ENCODE measurements at regions not wholly inside any gene's neighbourhood (a gene's known extent, or its start where the extent isn't known, plus 50 kb on each side); places are given as distances from the start of the nearest gene placed in this dataset.

- Histone ChIP-seq H2AFZ (ENCODE audit: low read length) (no peak overlapping the region), H3K4me3 (ENCODE audit: low read length) (no peak overlapping the region), H3K9ac (ENCODE audit: low read length) (no peak overlapping the region), H3K4me1 (ENCODE audit: insufficient read depth, low read length) (peaks cover 6% of the 10 kb centered on the region; the same call in 1 of the 2 replicates), H3K9me3 (ENCODE audit: low read length) (no peaks in the 10 kb centered on the region), H3K4me2 (ENCODE audit: low read length) (no peak overlapping the region), H3K79me2 (ENCODE audit: low read length) (no peaks in the 10 kb centered on the region), H4K20me1 (ENCODE audit: low read length) (no peaks in the 10 kb centered on the region), H3K27me3 (ENCODE audit: low read length) (no peaks in the 10 kb centered on the region), H3K27ac (ENCODE audit: low read length) (no peak overlapping the region), H3K36me3 (ENCODE audit: low read depth, low read length) (no peaks in the 10 kb centered on the region), H3K9me2 (replicated peaks; ENCODE audit: low read length) (no peaks in the 10 kb centered on the region), H3F3A (ENCODE audit: low read length, unreplicated experiment) (no peaks in the 10 kb centered on the region)
- BruUV-seq (replicated peaks): no TSS peak
- ChIA-PET POLR2A (ENCODE audit: unreplicated experiment) (no interaction called here), CTCF (interaction anchor here (0.7 kb wide), 1 partner anchor 54 kb away, joined by 6 read pairs; no protein-coding TSS in a partner anchor)
- ATAC-seq: peak; percentile 66
- intact Hi-C loops (cut with micrococcal nuclease): no loop called here
- TF ChIP-seq EZH2phosphoT487 (IDR thresholded peaks at IDR 0.05; ENCODE audit: borderline replicate concordance, low read length) (no peak), EZH2 (IDR thresholded peaks at IDR 0.05; ENCODE audit: low read length, unreplicated experiment) (no peak)
- TF ChIP-seq, protein P1, sequence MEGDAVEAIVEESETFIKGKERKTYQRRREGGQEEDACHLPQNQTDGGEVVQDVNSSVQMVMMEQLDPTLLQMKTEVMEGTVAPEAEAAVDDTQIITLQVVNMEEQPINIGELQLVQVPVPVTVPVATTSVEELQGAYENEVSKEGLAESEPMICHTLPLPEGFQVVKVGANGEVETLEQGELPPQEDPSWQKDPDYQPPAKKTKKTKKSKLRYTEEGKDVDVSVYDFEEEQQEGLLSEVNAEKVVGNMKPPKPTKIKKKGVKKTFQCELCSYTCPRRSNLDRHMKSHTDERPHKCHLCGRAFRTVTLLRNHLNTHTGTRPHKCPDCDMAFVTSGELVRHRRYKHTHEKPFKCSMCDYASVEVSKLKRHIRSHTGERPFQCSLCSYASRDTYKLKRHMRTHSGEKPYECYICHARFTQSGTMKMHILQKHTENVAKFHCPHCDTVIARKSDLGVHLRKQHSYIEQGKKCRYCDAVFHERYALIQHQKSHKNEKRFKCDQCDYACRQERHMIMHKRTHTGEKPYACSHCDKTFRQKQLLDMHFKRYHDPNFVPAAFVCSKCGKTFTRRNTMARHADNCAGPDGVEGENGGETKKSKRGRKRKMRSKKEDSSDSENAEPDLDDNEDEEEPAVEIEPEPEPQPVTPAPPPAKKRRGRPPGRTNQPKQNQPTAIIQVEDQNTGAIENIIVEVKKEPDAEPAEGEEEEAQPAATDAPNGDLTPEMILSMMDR (conservative IDR thresholded peaks at IDR 0.05; ENCODE audit: low read depth, low read length): no peak
- DNase-seq: peak; percentile 25
Observed at GRCh38 chr2:165033402-165033801, 78.1 kb upstream of the SLC38A11 start.

GRCh38 chr2:165032559-165032958 is 77.2 kb upstream of the SLC38A11 start:
- ChIA-PET POLR2A (ENCODE audit: unreplicated experiment) (no interaction called here), CTCF (no interaction called here)
- no TSS peak for BruUV-seq (replicated peaks)
- no peaks in the 10 kb centered on the region for H3F3A ChIP-seq (ENCODE audit: low read length, unreplicated experiment)
- no peak for DNase-seq
- intact Hi-C loops (cut with micrococcal nuclease): no loop called here
- no peak overlapping the region for H3K27ac ChIP-seq (ENCODE audit: low read length)
- H3K27me3 ChIP-seq (ENCODE audit: low read length): no peaks in the 10 kb centered on the region
- TF ChIP-seq EZH2phosphoT487 (IDR thresholded peaks at IDR 0.05; ENCODE audit: borderline replicate concordance, low read length): no peak
- TF ChIP-seq, protein P1 (conservative IDR thresholded peaks at IDR 0.05; ENCODE audit: low read depth, low read length): no peak
- no peak for TF ChIP-seq EZH2 (IDR thresholded peaks at IDR 0.05; ENCODE audit: low read length, unreplicated experiment)
- ATAC-seq: no peak
- no peak overlapping the region for H2AFZ ChIP-seq (ENCODE audit: low read length)
- no peak overlapping the region for H3K9ac ChIP-seq (ENCODE audit: low read length)
- H3K36me3 ChIP-seq (ENCODE audit: low read depth, low read length): no peaks in the 10 kb centered on the region
- H3K9me3 ChIP-seq (ENCODE audit: low read length): no peaks in the 10 kb centered on the region
- no peaks in the 10 kb centered on the region for H4K20me1 ChIP-seq (ENCODE audit: low read length)
- H3K9me2 ChIP-seq (replicated peaks; ENCODE audit: low read length): no peaks in the 10 kb centered on the region
- H3K4me1 ChIP-seq (ENCODE audit: insufficient read depth, low read length): peaks cover 6% of the 10 kb centered on the region; the same call in 1 of the 2 replicates
- no peaks in the 10 kb centered on the region for H3K79me2 ChIP-seq (ENCODE audit: low read length)
- no peak overlapping the region for H3K4me3 ChIP-seq (ENCODE audit: low read length)
- no peak overlapping the region for H3K4me2 ChIP-seq (ENCODE audit: low read length)

- H3K27me3 ChIP-seq (ENCODE audit: low read length): no peaks in the 10 kb centered on the region
- no peaks in the 10 kb centered on the region for H3K79me2 ChIP-seq (ENCODE audit: low read length)
- no peak overlapping the region for H3K4me3 ChIP-seq (ENCODE audit: low read length)
- no peak for DNase-seq
- H3K9me2 ChIP-seq (replicated peaks; ENCODE audit: low read length): no peaks in the 10 kb centered on the region
- ChIA-PET CTCF (no interaction called here), POLR2A (ENCODE audit: unreplicated experiment) (no interaction called here)
- no peaks in the 10 kb centered on the region for H3F3A ChIP-seq (ENCODE audit: low read length, unreplicated experiment)
- H3K4me1 ChIP-seq (ENCODE audit: insufficient read depth, low read length): no peaks in the 10 kb centered on the region
- no peak for ATAC-seq
- intact Hi-C loops (cut with micrococcal nuclease): no loop called here
- no peak overlapping the region for H3K27ac ChIP-seq (ENCODE audit: low read length)
- no peaks in the 10 kb centered on the region for H3K9me3 ChIP-seq (ENCODE audit: low read length)
- no peaks in the 10 kb centered on the region for H4K20me1 ChIP-seq (ENCODE audit: low read length)
- BruUV-seq (replicated peaks): no TSS peak
- no peak overlapping the region for H3K9ac ChIP-seq (ENCODE audit: low read length)
- no peak for TF ChIP-seq EZH2phosphoT487 (IDR thresholded peaks at IDR 0.05; ENCODE audit: borderline replicate concordance, low read length)
- TF ChIP-seq, protein P1 (conservative IDR thresholded peaks at IDR 0.05; ENCODE audit: low read depth, low read length): no peak
- no peak for TF ChIP-seq EZH2 (IDR thresholded peaks at IDR 0.05; ENCODE audit: low read length, unreplicated experiment)
- no peaks in the 10 kb centered on the region for H3K36me3 ChIP-seq (ENCODE audit: low read depth, low read length)
- no peak overlapping the region for H2AFZ ChIP-seq (ENCODE audit: low read length)
- H3K4me2 ChIP-seq (ENCODE audit: low read length): no peak overlapping the region
Observed at GRCh38 chr2:165024199-165024598, 68.9 kb upstream of the SLC38A11 start.

Measured in PC-3 (cell line).